ENCODE measurements at regions not wholly inside any gene's neighbourhood (a gene's known extent, or its start where the extent isn't known, plus 50 kb on each side); places are given as distances from the start of the nearest gene placed in this dataset.

- no TSS peak for BruUV-seq (replicated peaks)
- RAD21 ChIA-PET (ENCODE audit: unreplicated experiment): no interaction called here
- CTCF ChIA-PET: no interaction called here
- H3K9me3 ChIP-seq (replicated peaks; ENCODE audit: control insufficient read depth, insufficient read depth, low read length): no peaks in the 10 kb centered on the region
- intact Hi-C loops (cut with micrococcal nuclease; ENCODE audit: unreplicated experiment): no loop called here
- no peak overlapping the region for H2AFZ ChIP-seq (ENCODE audit: control insufficient read depth, low read depth, low read length)
- DNase-seq (ENCODE audit: low read depth, low spot score): no peak
- no peaks in the 10 kb centered on the region for H3K36me3 ChIP-seq (ENCODE audit: control insufficient read depth in 2 of 2, insufficient read depth in 2 of 2, low read length in 1 of 2)
- no peaks in the 10 kb centered on the region for H3K79me2 ChIP-seq (ENCODE audit: control insufficient read depth, insufficient read depth, low read length)
- H3K9ac ChIP-seq (ENCODE audit: control insufficient read depth, insufficient read depth, low read length): no peak overlapping the region
- TF ChIP-seq BACH1 (IDR thresholded peaks at IDR 0.05; ENCODE audit: borderline replicate concordance): no peak
- no peak for TF ChIP-seq ATF2 (IDR thresholded peaks at IDR 0.05; ENCODE audit: low read length)
- TF ChIP-seq CTCF (IDR thresholded peaks at IDR 0.05 in 2 of 3, conservative IDR thresholded peaks at IDR 0.05 in 1 of 3; ENCODE audit: control insufficient read depth in 2 of 3, extremely low read depth in 1 of 3, insufficient read depth in 1 of 3, low read depth in 3 of 3, low read length in 3 of 3): no peak
- TF ChIP-seq BCL11A (IDR thresholded peaks at IDR 0.05; ENCODE audit: low read depth, low read length): no peak
- TF ChIP-seq IRF3 (IDR thresholded peaks at IDR 0.05): no peak
- H3K27me3 ChIP-seq (replicated peaks in 1 of 2; ENCODE audit: control insufficient read depth in 2 of 2, insufficient read depth in 2 of 2, low read length in 1 of 2): peaks cover 0 to 3% of the 10 kb centered on the region in 2 experiments; a peak in 1 of 4 replicates
- no peaks in the 10 kb centered on the region for H3K4me1 ChIP-seq (ENCODE audit: control insufficient read depth, insufficient read depth, low read length)
- FAIRE-seq: no peak
- in situ Hi-C loops (cut with MboI): no loop called here
- POLR2A ChIA-PET: no interaction called here
- WGBS (ENCODE audit: insufficient coverage, insufficient replicate concordance, low lambda C conversion rate, missing lambda C conversion rate): 88% methylated on average over 1 of the region's 1 CpG
- ATAC-seq: no peak
- SMC1A ChIA-PET (ENCODE audit: uncharacterized antibody, unreplicated experiment): no interaction called here
- H3K4me2 ChIP-seq (ENCODE audit: control insufficient read depth, insufficient read depth): no peak overlapping the region
- H3K4me3 ChIP-seq: no peak overlapping the region
- no peak overlapping the region for H3K27ac ChIP-seq (ENCODE audit: control insufficient read depth, insufficient read depth)
- H4K20me1 ChIP-seq (ENCODE audit: control insufficient read depth, insufficient read depth): no peaks in the 10 kb centered on the region
Observed at GRCh38 chr2:18384242-18384641, 176.2 kb downstream of the RDH14 start.
